Left kidney (tissue), 1 donor: ENCODE measurements at regions not wholly inside any gene's neighbourhood (a gene's known extent, or its start where the extent isn't known, plus 50 kb on each side); places are given as distances from the start of the nearest gene placed in this dataset.
"Not testable (repeated sequence)": the region's sequence is repeated elsewhere in the genome, so short reads cannot be mapped to it uniquely, and the experiment has no call there.

ENCODE experiments used
- DNase-seq: peaks from one replicate; pipeline ENCODE4 v3.0.0-alpha.2; 2013

- DNase-seq, result peak; percentile 72
Observed at GRCh38 chr4:9604031-9604892, 160.0 kb downstream of the DEFB131A start.

DNA sequence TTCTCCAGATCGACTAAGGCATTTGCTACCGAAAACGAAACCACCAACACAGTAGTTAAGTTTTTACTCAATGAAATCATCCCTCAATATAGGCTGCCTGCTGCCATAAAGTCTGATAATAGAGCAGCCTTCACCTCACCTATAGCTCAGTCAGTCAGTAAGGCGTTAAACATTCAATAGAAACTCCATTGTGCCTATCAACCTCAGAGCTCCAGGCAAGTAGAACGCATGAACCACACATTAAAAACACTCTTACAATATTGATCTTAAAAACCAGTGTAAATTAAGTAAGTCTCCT lies 160.6 kb downstream of the DEFB131A start:
- DNase-seq, result not testable (repeated sequence)

GRCh38 chr4:9608300-9608699 lies 164.1 kb downstream of the DEFB131A start:
- no peak for DNase-seq

DNA sequence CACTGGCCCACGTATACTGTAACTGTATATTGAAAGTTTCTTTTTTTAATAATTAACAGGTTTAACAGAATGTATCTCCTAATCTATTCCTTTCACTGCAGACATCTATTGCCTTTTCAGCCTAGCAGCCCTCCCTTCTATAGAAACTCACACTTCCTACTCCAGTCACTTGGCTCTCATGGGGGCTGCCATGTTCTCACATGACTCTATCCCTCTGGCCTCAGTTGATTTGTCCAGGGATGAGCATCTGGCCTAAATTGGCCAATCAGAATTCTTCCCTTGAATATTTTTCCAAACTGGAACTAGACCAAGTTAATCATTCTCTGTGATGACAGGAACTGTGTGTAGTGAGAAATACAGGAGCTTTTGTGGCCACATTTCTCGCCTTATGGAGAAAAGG lies 166.1 kb downstream of the DEFB131A start:
- DNase-seq, result not testable (repeated sequence)

- DNase-seq, result peak; percentile 38
Observed at GRCh38 chr4:9611101-9611500, 166.9 kb downstream of the DEFB131A start.

DNA sequence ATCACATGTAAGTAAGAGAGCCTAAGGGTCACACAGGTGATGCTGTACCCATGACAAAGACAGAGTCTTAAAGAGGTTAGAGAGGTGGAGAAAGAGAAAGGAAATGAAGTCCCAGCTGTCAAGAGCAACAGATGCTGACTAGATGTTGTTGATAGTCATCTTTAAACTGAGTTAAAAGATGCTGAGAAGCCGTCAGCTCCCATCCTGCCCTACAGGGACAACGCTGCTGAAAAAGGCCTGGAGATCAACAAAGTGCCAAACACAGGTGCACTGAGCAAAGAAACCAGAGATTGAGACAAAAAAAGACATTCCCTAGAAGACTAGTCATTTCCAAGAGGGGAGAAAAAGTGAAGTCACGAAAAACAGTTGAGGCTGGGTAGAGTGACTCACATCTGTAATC lies 145.0 kb upstream of the DRD5 start:
- DNase-seq, result not testable (repeated sequence)

GRCh38 chr4:9659678-9660077 lies 121.8 kb upstream of the DRD5 start:
- DNase-seq, result peak; percentile 7

DNA sequence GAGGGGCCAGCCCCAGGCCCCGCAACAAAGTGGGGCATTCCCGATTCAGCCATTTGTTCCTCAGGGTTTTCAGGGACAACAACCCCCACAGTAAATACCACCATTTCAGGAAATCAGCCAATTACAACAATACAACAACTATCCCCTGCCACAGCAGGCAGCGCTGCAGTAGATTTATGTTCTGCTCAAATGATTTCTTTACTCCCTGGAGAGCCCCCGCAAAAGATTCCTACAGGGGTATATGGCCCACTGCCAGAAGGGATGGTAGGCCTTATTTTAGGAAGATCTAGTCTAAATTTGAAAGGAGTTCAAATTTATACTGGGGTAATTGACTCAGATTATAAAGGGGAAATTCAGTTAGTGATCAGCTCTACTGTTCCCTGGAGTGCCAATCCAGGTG lies 120.5 kb upstream of the DRD5 start:
- not testable (repeated sequence) for DNase-seq

DNA sequence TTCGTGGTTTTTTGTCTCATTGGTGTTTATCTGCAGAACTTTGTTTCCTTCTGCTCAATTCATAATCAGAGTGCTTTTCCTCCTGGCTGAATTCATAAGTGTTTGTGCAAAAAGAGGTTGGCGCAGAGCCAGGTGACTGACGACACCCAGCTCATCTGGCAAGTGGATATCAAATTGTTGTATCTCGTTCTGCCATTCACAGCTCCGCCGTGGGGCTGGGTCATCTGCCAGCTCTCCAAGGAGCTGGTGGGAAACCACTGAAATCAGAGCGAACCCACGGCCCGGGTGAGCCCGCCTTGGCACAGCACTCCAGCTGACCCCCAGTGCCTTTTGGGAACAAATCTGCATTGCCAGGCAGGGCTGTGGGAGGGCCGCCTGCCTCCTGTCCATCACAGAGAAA lies 110.7 kb upstream of the DRD5 start:
- not testable (repeated sequence) for DNase-seq

GRCh38 chr4:9677357-9677756 lies 104.1 kb upstream of the DRD5 start:
- DNase-seq, result not testable (repeated sequence)

GRCh38 chr4:9679704-9680478 lies 101.5 kb upstream of the DRD5 start:
- DNase-seq, result no peak

GRCh38 chr4:9683174-9683573 lies 98.3 kb upstream of the DRD5 start:
- DNase-seq, result not testable (repeated sequence)

GRCh38 chr4:9685016-9685415 lies 96.4 kb upstream of the DRD5 start:
- DNase-seq, result not testable (repeated sequence)

DNA sequence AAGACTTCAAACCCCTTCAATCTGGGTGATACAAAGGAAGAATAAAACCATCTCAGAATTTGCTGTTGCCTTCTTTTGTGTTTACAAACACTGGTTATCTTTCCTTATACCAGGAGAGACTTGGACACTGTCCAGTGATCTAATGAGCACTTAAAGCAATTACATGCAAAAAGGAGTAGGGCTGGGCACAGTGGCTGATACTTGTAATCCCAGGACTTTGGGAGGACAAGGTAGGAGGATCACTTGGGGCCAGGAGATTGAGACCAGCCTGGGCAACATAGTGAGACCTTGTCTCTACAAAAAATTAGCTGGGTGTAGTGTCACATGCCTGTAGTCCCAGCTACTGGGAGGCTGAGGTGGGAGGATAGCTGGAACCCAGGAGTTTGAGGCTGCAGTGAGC lies 95.7 kb upstream of the DRD5 start:
- DNase-seq, result no peak

GRCh38 chr4:9690636-9691237 lies 90.7 kb upstream of the DRD5 start:
- peak; percentile 27 for DNase-seq

DNA sequence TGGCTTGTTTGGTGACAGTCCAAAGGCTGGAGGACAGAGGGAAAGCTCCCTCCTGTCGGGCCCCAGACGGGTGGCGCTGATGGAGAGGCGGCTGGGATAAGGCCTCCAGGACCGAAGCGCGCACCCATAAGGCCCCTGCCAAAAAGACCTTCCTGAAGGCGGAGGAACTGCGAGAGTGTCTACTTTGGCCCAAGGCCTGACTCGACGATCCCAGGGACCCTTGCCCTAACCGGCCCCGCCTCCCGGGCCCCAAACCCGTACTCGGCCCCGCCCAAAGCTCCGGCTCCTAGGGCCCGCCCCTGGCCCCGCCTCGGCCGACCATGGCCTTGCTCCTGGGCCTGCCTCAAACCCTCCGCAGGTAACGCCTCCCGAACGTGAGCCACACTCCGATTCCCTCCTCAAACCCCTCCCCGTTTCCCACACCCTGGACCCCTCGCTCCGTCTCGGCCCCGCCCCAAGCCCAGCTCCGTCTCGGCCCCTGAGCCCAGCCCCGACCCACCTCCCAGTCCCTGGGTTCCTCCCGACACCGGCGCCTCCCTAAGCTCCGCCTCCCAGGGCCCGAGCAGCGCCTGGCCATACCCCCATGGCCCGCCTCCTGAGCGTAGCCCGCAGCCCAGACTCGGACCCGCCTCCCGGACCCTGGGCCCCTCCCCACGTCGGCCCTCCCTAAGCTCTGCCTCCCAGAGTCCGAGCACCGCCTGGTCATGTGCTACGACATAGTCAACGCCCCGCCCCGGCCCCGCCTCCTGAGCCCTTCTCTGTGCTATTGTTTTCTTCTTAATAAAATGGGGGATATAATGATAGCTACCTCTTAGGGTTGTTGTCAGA lies 90.0 kb upstream of the DRD5 start:
- peak; percentile 94 for DNase-seq

- not testable (repeated sequence) for DNase-seq
Observed at GRCh38 chr4:9692791-9693491, 88.5 kb upstream of the DRD5 start.

DNA sequence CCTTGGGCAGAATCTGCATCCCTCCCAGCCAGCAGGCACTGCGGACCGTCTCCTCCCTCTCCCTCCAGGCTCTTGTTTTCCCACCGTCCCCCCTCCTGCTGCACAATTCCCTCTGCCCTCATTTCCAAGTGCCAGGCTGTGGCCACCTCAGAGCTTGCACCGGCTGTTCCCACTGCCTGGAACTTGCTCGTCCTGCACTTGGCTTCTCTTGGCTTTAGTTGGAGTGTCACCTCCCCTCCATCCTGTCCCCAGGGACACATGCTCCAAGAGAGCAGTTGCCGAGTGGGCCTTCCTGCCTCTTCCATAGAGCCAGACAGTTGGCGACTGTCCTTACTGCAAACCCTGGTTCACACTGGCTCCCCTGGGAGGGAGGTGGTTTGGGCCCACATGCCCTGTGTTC lies 87.0 kb upstream of the DRD5 start:
- DNase-seq, result not testable (repeated sequence)

GRCh38 chr4:9695994-9696393 lies 85.4 kb upstream of the DRD5 start:
- DNase-seq, result peak; percentile 13

DNA sequence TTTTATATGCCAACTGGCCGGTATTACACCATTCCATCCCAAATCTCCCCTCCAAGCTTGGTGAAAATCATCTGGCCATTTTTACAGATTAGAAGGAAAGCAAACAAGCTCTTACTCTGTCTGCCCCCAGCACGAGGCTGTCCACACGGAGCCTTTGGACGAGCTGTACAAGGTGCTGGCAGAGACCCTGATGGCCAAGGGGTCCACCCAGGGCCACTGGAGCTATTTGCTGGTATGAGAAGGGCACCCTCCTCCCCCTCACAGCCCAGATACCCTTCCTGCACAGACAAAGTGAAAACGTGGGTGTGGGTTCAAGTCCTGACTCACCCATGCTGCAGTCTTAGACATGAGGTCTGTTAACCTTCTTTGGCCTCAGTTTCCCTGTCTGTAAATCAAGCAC lies 84.9 kb upstream of the DRD5 start:
- DNase-seq, result not testable (repeated sequence)

DNA sequence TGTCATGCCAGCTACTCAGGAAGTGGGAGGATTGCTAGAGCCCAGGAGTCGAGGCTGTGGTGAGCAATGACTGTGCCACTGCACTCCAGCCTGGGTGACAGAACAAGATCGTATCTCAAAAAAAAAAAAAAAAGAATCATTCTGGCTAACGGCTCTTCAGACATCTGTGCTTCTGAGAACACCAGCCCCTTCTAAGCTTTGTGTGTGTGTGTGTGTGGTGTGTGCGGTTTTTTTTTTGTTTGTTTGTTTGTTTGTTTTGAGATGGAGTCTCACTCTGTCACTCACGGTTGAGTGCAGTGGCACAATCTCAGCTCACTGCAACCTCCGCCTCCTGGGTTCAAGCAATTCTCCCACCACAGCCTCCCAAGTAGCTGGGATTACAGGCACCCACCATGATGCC lies 79.4 kb upstream of the DRD5 start:
- DNase-seq, result not testable (repeated sequence)
